Chondrocyte (in vitro differentiated cells): ENCODE measurements at regions not wholly inside any gene's neighbourhood (a gene's known extent, or its start where the extent isn't known, plus 50 kb on each side); places are given as distances from the start of the nearest gene placed in this dataset.

Experiments
- DNase-seq: peaks from one replicate; pipeline ENCODE4 v3.0.0; 2021; ENCODE audit warnings: mixed read lengths, low spot score
- H3K27ac Mint-ChIP-seq: one replicate; pipeline ENCODE4 v1.8.0; 2021; ENCODE audit warnings: mild to moderate bottlenecking, moderate library complexity, mixed read lengths; ENCODE audit not compliant: unreplicated experiment
- H3K27me3 Mint-ChIP-seq: 2 replicates; pipeline ENCODE4 v1.8.0; 2021; ENCODE audit warnings: low read depth, mixed read lengths
- H3K36me3 Mint-ChIP-seq: 2 replicates; pipeline ENCODE4 v1.8.0; 2021; ENCODE audit warnings: low read depth, mixed read lengths
- H3K4me1 Mint-ChIP-seq: 2 replicates; pipeline ENCODE4 v1.8.0; 2021; ENCODE audit warnings: low read depth, mild to moderate bottlenecking, mixed read lengths
- H3K4me3 Mint-ChIP-seq: one replicate; pipeline ENCODE4 v1.8.0; 2021; ENCODE audit warnings: mild to moderate bottlenecking, moderate library complexity, mixed read lengths; ENCODE audit not compliant: unreplicated experiment
- H3K9me3 Mint-ChIP-seq: 2 replicates; pipeline ENCODE4 v1.8.0; 2021; ENCODE audit warnings: low read depth, mixed read lengths
- CTCF ChIP-seq: fragments of 200-600 bp; sonication (generic); IDR thresholded peaks from 2 replicates; pipeline ENCODE4 v1.5.0; 2021; ENCODE audit warnings: antibody characterized with exemption, mild to moderate bottlenecking, moderate library complexity

- Mint-ChIP-seq H3K4me3 (no peak overlapping the region), H3K4me1 (peaks cover 31% of the 10 kb centered on the region), H3K27ac (no peak overlapping the region), H3K36me3 (no peaks in the 10 kb centered on the region), H3K27me3 (no peaks in the 10 kb centered on the region), H3K9me3 (peaks cover 3% of the 10 kb centered on the region)
- no peak for DNase-seq
- no peak for TF ChIP-seq CTCF
These were observed 67.8 kb upstream of the ARHGAP32 start for GRCh38 chr11:129259931-129260348.

- Mint-ChIP-seq H3K36me3 (no peaks in the 10 kb centered on the region), H3K4me3 (no peak overlapping the region), H3K9me3 (peaks cover 3% of the 10 kb centered on the region), H3K27me3 (no peaks in the 10 kb centered on the region), H3K27ac (no peak overlapping the region), H3K4me1 (peaks cover 36% of the 10 kb centered on the region)
- DNase-seq, result no peak
- no peak for TF ChIP-seq CTCF
These were observed 66.1 kb upstream of the ARHGAP32 start for GRCh38 chr11:129258205-129258604.

- TF ChIP-seq CTCF, result no peak
- H3K4me1 Mint-ChIP-seq, result peaks cover 36% of the 10 kb centered on the region
- no peaks in the 10 kb centered on the region for H3K36me3 Mint-ChIP-seq
- no peak overlapping the region for H3K4me3 Mint-ChIP-seq
- DNase-seq, result no peak
- no peak overlapping the region for H3K27ac Mint-ChIP-seq
- no peaks in the 10 kb centered on the region for H3K27me3 Mint-ChIP-seq
- peaks cover 3% of the 10 kb centered on the region for H3K9me3 Mint-ChIP-seq
These were observed 65.4 kb upstream of the ARHGAP32 start for GRCh38 chr11:129257512-129257911.

- Mint-ChIP-seq H3K27me3 (no peaks in the 10 kb centered on the region), H3K4me3 (no peak overlapping the region), H3K36me3 (no peaks in the 10 kb centered on the region), H3K9me3 (peaks cover 3% of the 10 kb centered on the region), H3K27ac (no peak overlapping the region), H3K4me1 (peaks cover 43% of the 10 kb centered on the region)
- no peak for TF ChIP-seq CTCF
- no peak for DNase-seq
These were observed 60.5 kb upstream of the ARHGAP32 start for GRCh38 chr11:129252621-129253020.

GRCh38 chr11:129251067-129251466, 58.9 kb upstream of the ARHGAP32 start:
- Mint-ChIP-seq H3K27me3 (no peaks in the 10 kb centered on the region), H3K4me3 (no peak overlapping the region), H3K9me3 (peaks cover 3% of the 10 kb centered on the region), H3K36me3 (no peaks in the 10 kb centered on the region), H3K27ac (no peak overlapping the region), H3K4me1 (peaks cover 49% of the 10 kb centered on the region)
- TF ChIP-seq CTCF, result no peak
- DNase-seq, result no peak
